BE2C (cell line): ENCODE measurements at regions not wholly inside any gene's neighbourhood (a gene's known extent, or its start where the extent isn't known, plus 50 kb on each side); places are given as distances from the start of the nearest gene placed in this dataset.

ENCODE experiments used
- DNase-seq: peaks from one replicate; pipeline ENCODE4 v3.0.0-alpha.2; 2020
- H3K27me3 ChIP-seq: fragments of 250-450 bp; sonication (Bioruptor Pico); 2 replicates; pipeline ENCODE4 v1.5.1; 2020; ENCODE audit warnings: mild to moderate bottlenecking
- H3K36me3 ChIP-seq: fragments of 250-450 bp; sonication (Bioruptor Pico); 2 replicates; pipeline ENCODE4 v1.5.1; 2020; ENCODE audit warnings: mild to moderate bottlenecking
- H3K4me1 ChIP-seq: fragments of 250-450 bp; sonication (Bioruptor Pico); 2 replicates; pipeline ENCODE4 v1.5.1; 2020
- H3K4me3 ChIP-seq: 2 replicates; pipeline ENCODE4 v1.5.1; 2011; ENCODE audit warnings: low read depth, low read length
- H3K9me3 ChIP-seq: fragments of 250-450 bp; sonication (Bioruptor Pico); 2 replicates; pipeline ENCODE4 v1.5.1; 2020
- CTCF ChIP-seq: IDR thresholded peaks from 2 replicates; pipeline ENCODE4 v1.5.1; 2012; ENCODE audit warnings: mild to moderate bottlenecking, low read depth, low read length

GRCh38 chrX:39749728-39750127 is 348.0 kb downstream of the BCOR start:
- no peak for TF ChIP-seq CTCF
- peaks cover 9% of the 10 kb centered on the region for H3K4me1 ChIP-seq
- no peaks in the 10 kb centered on the region for H3K27me3 ChIP-seq
- H3K36me3 ChIP-seq = no peaks in the 10 kb centered on the region
- DNase-seq = no peak
- no peaks in the 10 kb centered on the region for H3K9me3 ChIP-seq
- H3K4me3 ChIP-seq = no peak overlapping the region

- no peak overlapping the region for H3K4me3 ChIP-seq
- peaks cover 14% of the 10 kb centered on the region for H3K4me1 ChIP-seq
- DNase-seq = no peak
- no peaks in the 10 kb centered on the region for H3K9me3 ChIP-seq
- no peaks in the 10 kb centered on the region for H3K36me3 ChIP-seq
- no peak for TF ChIP-seq CTCF
- H3K27me3 ChIP-seq = no peaks in the 10 kb centered on the region
These were observed 347.4 kb downstream of the BCOR start for GRCh38 chrX:39750256-39750790.

- Histone ChIP-seq H3K4me1 (peaks cover 16% of the 10 kb centered on the region), H3K9me3 (no peaks in the 10 kb centered on the region), H3K27me3 (no peaks in the 10 kb centered on the region), H3K36me3 (no peaks in the 10 kb centered on the region), H3K4me3 (no peak overlapping the region)
- TF ChIP-seq CTCF = no peak
- DNase-seq = no peak
These were observed 346.9 kb downstream of the BCOR start for GRCh38 chrX:39750848-39751247.

- H3K27me3 ChIP-seq = no peaks in the 10 kb centered on the region
- no peak for TF ChIP-seq CTCF
- peak; percentile 43 for DNase-seq
- no peaks in the 10 kb centered on the region for H3K36me3 ChIP-seq
- H3K4me1 ChIP-seq = peaks cover 19% of the 10 kb centered on the region
- no peaks in the 10 kb centered on the region for H3K9me3 ChIP-seq
- no peak overlapping the region for H3K4me3 ChIP-seq
These were observed 344.9 kb downstream of the BCOR start for GRCh38 chrX:39752815-39753214.

GRCh38 chrX:39753293-39753996 is 344.3 kb downstream of the BCOR start:
- H3K36me3 ChIP-seq = no peaks in the 10 kb centered on the region
- peaks cover 19% of the 10 kb centered on the region for H3K4me1 ChIP-seq
- no peak for DNase-seq
- no peak overlapping the region for H3K4me3 ChIP-seq
- no peaks in the 10 kb centered on the region for H3K9me3 ChIP-seq
- no peaks in the 10 kb centered on the region for H3K27me3 ChIP-seq
- no peak for TF ChIP-seq CTCF
